Left renal pelvis (tissue), 4 donors: ENCODE measurements at regions not wholly inside any gene's neighbourhood (a gene's known extent, or its start where the extent isn't known, plus 50 kb on each side); places are given as distances from the start of the nearest gene placed in this dataset.
"Not testable (repeated sequence)": the region's sequence is repeated elsewhere in the genome, so short reads cannot be mapped to it uniquely, and the experiment has no call there.

Experiments
- DNase-seq, 4 donors: peaks; one replicate each; pipeline ENCODE4 v3.0.0-alpha.2; 2013; ENCODE audit warnings: low read depth in 4 of 4, low spot score in 3 of 4

- no peak for DNase-seq
Observed at GRCh38 chr5:166257661-166258060, 2033.8 kb upstream of the WWC1 start.

- DNase-seq, result no peak
Observed at GRCh38 chr5:166262395-166262794, 2029.0 kb upstream of the WWC1 start.

- DNase-seq, result no peak
Observed at GRCh38 chr5:166267907-166268306, 2023.5 kb upstream of the WWC1 start.

- no peak for DNase-seq
Observed at GRCh38 chr5:166270712-166271111, 2020.7 kb upstream of the WWC1 start.

GRCh38 chr5:166276006-166276405 lies 2015.4 kb upstream of the WWC1 start:
- no peak for DNase-seq

- DNase-seq, result no peak
Observed at GRCh38 chr5:166279828-166280227, 2011.6 kb upstream of the WWC1 start.

GRCh38 chr5:166281433-166281832 lies 2010.0 kb upstream of the WWC1 start:
- no peak for DNase-seq

- no peak for DNase-seq
Observed at GRCh38 chr5:166282939-166283338, 2008.5 kb upstream of the WWC1 start.

GRCh38 chr5:166285361-166285760 lies 2006.1 kb upstream of the WWC1 start:
- no peak for DNase-seq

- no peak for DNase-seq
Observed at GRCh38 chr5:166286832-166287231, 2004.6 kb upstream of the WWC1 start.

- no peak for DNase-seq
Observed at GRCh38 chr5:166287866-166288265, 2003.6 kb upstream of the WWC1 start.

GRCh38 chr5:166291800-166292199 lies 1999.6 kb upstream of the WWC1 start:
- not testable (repeated sequence) for DNase-seq

GRCh38 chr5:166293892-166294291 lies 1997.6 kb upstream of the WWC1 start:
- no peak for DNase-seq

GRCh38 chr5:166302166-166302565 lies 1989.3 kb upstream of the WWC1 start:
- no peak for DNase-seq

GRCh38 chr5:166317425-166317824 lies 1974.0 kb upstream of the WWC1 start:
- DNase-seq, result no peak

- DNase-seq, result no peak
Observed at GRCh38 chr5:166320920-166321480, 1970.4 kb upstream of the WWC1 start.

GRCh38 chr5:166324372-166324771 lies 1967.1 kb upstream of the WWC1 start:
- DNase-seq, result no peak

- DNase-seq, result peak in 1 of 4 donors; percentile 28
Observed at GRCh38 chr5:166329149-166329800, 1962.2 kb upstream of the WWC1 start.

- no peak for DNase-seq
Observed at GRCh38 chr5:166330036-166330435, 1961.4 kb upstream of the WWC1 start.

GRCh38 chr5:166331521-166331920 lies 1959.9 kb upstream of the WWC1 start:
- DNase-seq, result no peak

GRCh38 chr5:166338801-166339200 lies 1952.6 kb upstream of the WWC1 start:
- no peak for DNase-seq

GRCh38 chr5:166340039-166340438 lies 1951.4 kb upstream of the WWC1 start:
- no peak for DNase-seq
